ENCODE measurements at regions not wholly inside any gene's neighbourhood (a gene's known extent, or its start where the extent isn't known, plus 50 kb on each side); places are given as distances from the start of the nearest gene placed in this dataset.
"Not testable (repeated sequence)": the region's sequence is repeated elsewhere in the genome, so short reads cannot be mapped to it uniquely, and the experiment has no call there.

GRCh38 chr14:87745507-87746118, 247.4 kb downstream of the GALC start:
- DNase-seq: no peak
- H3K27me3 Mint-ChIP-seq: peaks cover 5% of the 10 kb centered on the region
- ATAC-seq: no peak
- CTCF ChIA-PET: interaction anchor here (0.7 to 2.9 kb wide), 5 partner anchors 9 to 60 kb away, joined by 3 to 11 read pairs (median 3); no protein-coding TSS in a partner anchor
- no peaks in the 10 kb centered on the region for H3K9me3 Mint-ChIP-seq (ENCODE audit: low read depth)
- H3K4me1 Mint-ChIP-seq: no peaks in the 10 kb centered on the region
- no peak overlapping the region for H3K4me3 Mint-ChIP-seq
- H3K36me3 Mint-ChIP-seq: no peaks in the 10 kb centered on the region
- no peak overlapping the region for H3K27ac Mint-ChIP-seq

- not testable (repeated sequence) for H3K27me3 Mint-ChIP-seq; H3K4me1 Mint-ChIP-seq; H3K4me3 Mint-ChIP-seq; ATAC-seq; H3K27ac Mint-ChIP-seq; DNase-seq; H3K9me3 Mint-ChIP-seq (ENCODE audit: low read depth); H3K36me3 Mint-ChIP-seq
- CTCF ChIA-PET: interaction anchor here (2.7 kb wide), 1 partner anchor 11 kb away, joined by 11 read pairs; no protein-coding TSS in a partner anchor
Measured at GRCh38 chr14:87734577-87735360, 258.2 kb downstream of the GALC start.

- not testable (repeated sequence) for H3K4me3 Mint-ChIP-seq; DNase-seq; H3K36me3 Mint-ChIP-seq; H3K27me3 Mint-ChIP-seq; H3K9me3 Mint-ChIP-seq (ENCODE audit: low read depth); H3K4me1 Mint-ChIP-seq; ATAC-seq; H3K27ac Mint-ChIP-seq
- CTCF ChIA-PET: interaction anchor here (0.8 to 0.9 kb wide), 2 partner anchors 12 to 20 kb away, joined by 3 to 5 read pairs; no protein-coding TSS in a partner anchor
Measured at GRCh38 chr14:87733115-87733514, 259.9 kb downstream of the GALC start.

- ATAC-seq (no peak), DNase-seq (no peak)
- Mint-ChIP-seq H3K36me3 (no peaks in the 10 kb centered on the region), H3K27ac (no peak overlapping the region), H3K27me3 (no peaks in the 10 kb centered on the region), H3K4me3 (no peak overlapping the region), H3K4me1 (no peaks in the 10 kb centered on the region), H3K9me3 (ENCODE audit: low read depth) (no peaks in the 10 kb centered on the region)
- CTCF ChIA-PET: interaction anchor here (0.9 kb wide), 1 partner anchor 13 kb away, joined by 3 read pairs; no protein-coding TSS in a partner anchor
Measured at GRCh38 chr14:87732562-87732961, 260.4 kb downstream of the GALC start.

GRCh38 chr14:87725318-87725717, 267.7 kb downstream of the GALC start:
- H3K27me3 Mint-ChIP-seq: no peaks in the 10 kb centered on the region
- no peaks in the 10 kb centered on the region for H3K9me3 Mint-ChIP-seq (ENCODE audit: low read depth)
- ATAC-seq (no peak), DNase-seq (no peak)
- CTCF ChIA-PET: no interaction called here
- H3K4me3 Mint-ChIP-seq: no peak overlapping the region
- no peaks in the 10 kb centered on the region for H3K4me1 Mint-ChIP-seq
- no peaks in the 10 kb centered on the region for H3K36me3 Mint-ChIP-seq
- no peak overlapping the region for H3K27ac Mint-ChIP-seq

- H3K4me3 Mint-ChIP-seq: no peak overlapping the region
- ATAC-seq (no peak), DNase-seq (no peak)
- no peaks in the 10 kb centered on the region for H3K9me3 Mint-ChIP-seq (ENCODE audit: low read depth)
- no peaks in the 10 kb centered on the region for H3K4me1 Mint-ChIP-seq
- CTCF ChIA-PET: no interaction called here
- no peaks in the 10 kb centered on the region for H3K27me3 Mint-ChIP-seq
- H3K36me3 Mint-ChIP-seq: no peaks in the 10 kb centered on the region
- H3K27ac Mint-ChIP-seq: no peak overlapping the region
Measured at GRCh38 chr14:87712396-87713090, 280.4 kb downstream of the GALC start.

- no peak for ATAC-seq
- no peak overlapping the region for H3K27ac Mint-ChIP-seq
- H3K27me3 Mint-ChIP-seq: no peaks in the 10 kb centered on the region
- no peak overlapping the region for H3K4me3 Mint-ChIP-seq
- no peaks in the 10 kb centered on the region for H3K4me1 Mint-ChIP-seq
- no peak for DNase-seq
- no peaks in the 10 kb centered on the region for H3K9me3 Mint-ChIP-seq (ENCODE audit: low read depth)
- CTCF ChIA-PET: no interaction called here
- no peaks in the 10 kb centered on the region for H3K36me3 Mint-ChIP-seq
Measured at GRCh38 chr14:87705439-87705896, 287.5 kb downstream of the GALC start.

- Mint-ChIP-seq H3K27me3 (no peaks in the 10 kb centered on the region), H3K27ac (no peak overlapping the region), H3K4me3 (no peak overlapping the region), H3K36me3 (no peaks in the 10 kb centered on the region), H3K4me1 (no peaks in the 10 kb centered on the region), H3K9me3 (ENCODE audit: low read depth) (no peaks in the 10 kb centered on the region)
- CTCF ChIA-PET: no interaction called here
- ATAC-seq (no peak), DNase-seq (no peak)
Measured at GRCh38 chr14:87698481-87698880, 294.5 kb downstream of the GALC start.

- CTCF ChIA-PET: no interaction called here
- DNase-seq: no peak
- Mint-ChIP-seq H3K4me3 (no peak overlapping the region), H3K27me3 (no peaks in the 10 kb centered on the region), H3K36me3 (no peaks in the 10 kb centered on the region), H3K4me1 (no peaks in the 10 kb centered on the region), H3K27ac (no peak overlapping the region), H3K9me3 (ENCODE audit: low read depth) (no peaks in the 10 kb centered on the region)
- ATAC-seq: no peak
Measured at GRCh38 chr14:87696485-87696884, 296.5 kb downstream of the GALC start.

- CTCF ChIA-PET: no interaction called here
- Mint-ChIP-seq H3K4me3 (no peak overlapping the region), H3K36me3 (no peaks in the 10 kb centered on the region), H3K27ac (no peak overlapping the region), H3K4me1 (no peaks in the 10 kb centered on the region), H3K27me3 (no peaks in the 10 kb centered on the region), H3K9me3 (ENCODE audit: low read depth) (no peaks in the 10 kb centered on the region)
- ATAC-seq (no peak), DNase-seq (no peak)
Measured at GRCh38 chr14:87691042-87691881, 301.7 kb downstream of the GALC start.

- no peak for ATAC-seq
- CTCF ChIA-PET: no interaction called here
- no peak overlapping the region for H3K4me3 Mint-ChIP-seq
- no peaks in the 10 kb centered on the region for H3K4me1 Mint-ChIP-seq
- DNase-seq: no peak
- no peaks in the 10 kb centered on the region for H3K9me3 Mint-ChIP-seq (ENCODE audit: low read depth)
- H3K36me3 Mint-ChIP-seq: no peaks in the 10 kb centered on the region
- no peaks in the 10 kb centered on the region for H3K27me3 Mint-ChIP-seq
- H3K27ac Mint-ChIP-seq: no peak overlapping the region
Measured at GRCh38 chr14:87690076-87690613, 302.8 kb downstream of the GALC start.

GRCh38 chr14:87688524-87688923, 304.5 kb downstream of the GALC start:
- no peaks in the 10 kb centered on the region for H3K27me3 Mint-ChIP-seq
- no peaks in the 10 kb centered on the region for H3K36me3 Mint-ChIP-seq
- H3K4me3 Mint-ChIP-seq: no peak overlapping the region
- no peaks in the 10 kb centered on the region for H3K4me1 Mint-ChIP-seq
- CTCF ChIA-PET: no interaction called here
- ATAC-seq (no peak), DNase-seq (no peak)
- no peaks in the 10 kb centered on the region for H3K9me3 Mint-ChIP-seq (ENCODE audit: low read depth)
- no peak overlapping the region for H3K27ac Mint-ChIP-seq

GRCh38 chr14:87687420-87687819, 305.6 kb downstream of the GALC start:
- H3K4me1 Mint-ChIP-seq: no peaks in the 10 kb centered on the region
- ATAC-seq (no peak), DNase-seq (no peak)
- no peak overlapping the region for H3K27ac Mint-ChIP-seq
- H3K9me3 Mint-ChIP-seq (ENCODE audit: low read depth): no peaks in the 10 kb centered on the region
- CTCF ChIA-PET: no interaction called here
- H3K4me3 Mint-ChIP-seq: no peak overlapping the region
- no peaks in the 10 kb centered on the region for H3K36me3 Mint-ChIP-seq
- H3K27me3 Mint-ChIP-seq: no peaks in the 10 kb centered on the region

Data from activated CD8-positive, alpha-beta memory T cell treated with anti-CD3 and anti-CD28 coated beads, Interleukin-2, amount 10 ng/mL, durations not matched to agents 7 days and 5 days (primary cell).